ENCODE measurements at regions not wholly inside any gene's neighbourhood (a gene's known extent, or its start where the extent isn't known, plus 50 kb on each side); places are given as distances from the start of the nearest gene placed in this dataset.

DNA sequence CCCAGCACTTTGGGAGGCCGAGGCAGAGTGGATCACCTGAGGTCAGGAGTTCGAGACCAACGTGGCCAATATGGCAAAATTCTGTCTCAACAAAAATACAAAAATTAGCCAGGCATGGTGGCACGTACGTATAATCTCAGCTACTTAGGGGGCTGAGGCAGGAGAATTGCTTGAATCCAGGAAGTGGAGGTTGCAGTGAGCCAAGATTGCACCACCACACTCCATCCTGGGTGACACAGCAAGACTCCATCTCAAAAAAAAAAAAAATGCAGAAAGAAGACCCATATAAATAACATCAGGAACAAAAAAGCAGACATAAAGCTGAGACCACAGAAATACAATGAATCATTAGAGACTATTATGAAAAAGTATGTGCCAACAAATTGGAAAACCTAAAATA lies 235.2 kb upstream of the VEPH1 start:
- DNase-seq (ENCODE audit: low read depth in 2 of 2) = no peak

DNA sequence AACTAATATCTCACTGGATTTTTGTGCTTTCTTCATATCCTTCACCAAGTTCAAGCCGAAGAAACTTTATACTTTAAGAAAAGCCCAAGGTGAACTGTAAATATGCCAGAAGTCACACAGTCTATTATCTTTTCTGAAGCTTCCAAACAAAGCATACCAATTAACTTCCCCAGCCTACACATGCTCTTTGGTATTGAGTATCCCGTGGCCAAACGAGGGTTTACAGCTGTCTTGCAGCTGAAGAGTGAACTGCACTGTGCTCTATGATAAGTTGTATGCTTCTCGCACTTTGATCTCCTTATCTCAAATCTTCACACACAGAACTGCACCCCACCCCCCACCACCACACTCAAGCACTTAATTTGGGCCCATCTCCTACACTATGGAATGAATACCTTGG lies 215.6 kb upstream of the VEPH1 start:
- no peak for DNase-seq (ENCODE audit: low read depth in 2 of 2)

DNA sequence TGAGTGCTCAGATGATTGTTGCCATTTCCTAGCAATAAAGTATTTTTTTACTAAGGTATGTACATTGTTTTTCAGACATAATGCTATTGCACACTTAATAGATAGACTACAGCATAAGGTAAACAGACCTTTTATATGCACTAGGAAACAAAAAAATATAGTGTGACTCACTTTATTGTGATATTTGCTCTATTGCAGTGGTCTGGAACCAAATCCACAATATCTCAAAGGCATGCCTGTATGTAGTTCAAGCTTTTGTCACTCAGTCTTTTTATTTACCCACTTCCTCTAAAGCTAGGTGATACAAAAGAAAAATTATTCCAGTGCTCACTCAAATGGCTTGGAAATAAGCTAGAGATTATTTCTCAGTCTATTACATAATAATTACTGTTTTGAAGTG lies 209.9 kb upstream of the VEPH1 start:
- DNase-seq (ENCODE audit: low read depth in 2 of 2) = no peak

DNA sequence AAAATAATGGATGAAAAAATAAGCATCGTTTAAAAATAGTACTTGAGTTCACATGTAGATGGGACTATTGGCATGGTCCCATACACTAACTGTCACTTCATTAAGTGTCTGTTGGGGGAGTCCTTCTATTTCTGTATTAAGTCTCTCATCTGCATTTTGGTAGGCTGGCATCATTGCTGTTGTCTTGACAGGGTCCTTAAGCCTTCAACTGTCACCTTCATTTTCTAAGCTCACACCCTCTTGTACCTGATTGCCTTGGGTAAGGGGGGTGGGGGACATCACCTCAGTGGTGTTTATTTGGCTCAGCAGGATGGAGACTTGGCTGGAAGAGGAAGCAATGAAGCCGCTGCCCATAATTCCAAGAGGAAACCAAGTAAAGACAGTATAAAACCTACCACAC lies 202.0 kb upstream of the VEPH1 start:
- DNase-seq (ENCODE audit: low read depth in 2 of 2) = no peak

DNA sequence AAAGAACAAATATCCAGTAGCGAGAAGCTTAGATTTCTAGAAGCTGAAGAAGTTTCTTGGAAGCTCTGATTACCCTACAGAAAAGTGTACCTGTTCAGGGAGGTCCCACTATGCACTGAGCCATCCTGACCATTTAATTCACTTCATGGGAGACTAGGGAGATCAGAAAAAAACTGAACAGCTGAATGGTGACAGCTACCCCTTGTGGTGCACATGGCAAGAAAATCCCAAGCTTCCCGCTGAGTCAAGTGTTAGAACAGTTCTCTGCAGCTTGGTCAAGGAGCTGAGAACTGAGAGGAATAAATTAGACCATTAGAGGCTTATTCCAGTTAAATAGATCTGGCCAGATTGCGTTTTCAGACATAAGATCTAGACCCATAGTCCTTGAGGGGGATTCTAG lies 197.2 kb upstream of the VEPH1 start:
- no peak for DNase-seq (ENCODE audit: low read depth in 2 of 2)

DNA sequence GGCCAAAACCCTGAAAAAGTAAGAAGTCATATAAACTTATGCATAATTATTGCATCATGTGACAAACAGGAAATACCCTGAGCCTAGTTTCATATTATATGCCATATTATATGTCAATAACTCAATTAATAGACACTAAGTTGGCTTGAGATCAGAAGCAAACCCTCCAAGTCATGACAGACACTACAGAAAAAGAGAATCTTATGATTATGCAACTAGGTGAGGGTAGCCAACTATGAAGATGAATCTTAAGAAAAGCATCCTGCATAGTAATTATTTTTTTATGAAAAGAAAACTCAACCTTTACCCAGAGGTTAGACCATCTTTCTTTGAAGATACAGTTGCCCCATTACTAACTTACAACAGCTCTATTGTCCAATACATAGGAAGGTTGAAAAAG lies 192.4 kb upstream of the VEPH1 start:
- DNase-seq (ENCODE audit: low read depth in 2 of 2) = no peak

DNA sequence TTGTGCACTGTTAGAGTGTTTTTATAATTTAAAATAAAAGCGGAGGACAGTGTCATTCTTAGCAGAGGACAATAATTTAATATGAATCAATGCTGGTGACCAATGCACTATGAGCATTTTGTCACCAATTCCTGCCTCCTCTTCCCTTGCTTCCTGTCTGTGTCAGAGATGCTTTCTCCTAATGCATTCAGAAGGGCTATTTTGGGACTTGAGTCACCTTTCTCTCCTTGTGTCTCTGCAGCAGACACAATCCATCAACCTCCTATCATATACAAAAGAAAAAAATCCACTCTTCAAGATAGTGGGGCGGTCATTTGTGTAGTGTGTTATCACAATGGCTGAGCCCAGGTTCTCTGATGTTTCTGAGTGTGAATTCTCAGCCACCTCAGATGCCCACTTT lies 191.9 kb upstream of the VEPH1 start:
- DNase-seq (ENCODE audit: low read depth in 2 of 2) = no peak

DNA sequence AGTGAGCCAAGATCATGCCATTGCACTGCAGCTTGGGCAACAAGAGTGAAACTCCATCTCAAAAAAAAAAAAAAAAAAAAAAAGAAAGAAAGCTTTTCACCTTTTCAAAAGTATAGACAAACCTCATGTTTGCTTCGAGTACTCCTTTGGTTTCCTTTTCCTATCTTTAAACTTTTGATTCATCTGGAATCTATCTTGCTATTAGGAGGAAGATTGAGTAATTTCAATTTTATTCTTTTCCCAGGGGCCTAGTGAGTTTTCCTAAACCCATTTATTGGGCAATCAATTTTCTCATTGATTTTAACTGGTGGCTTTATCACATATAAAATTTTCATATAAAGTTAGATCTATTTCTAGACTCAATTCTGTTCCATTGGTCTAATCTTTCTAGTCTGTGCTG lies 190.5 kb upstream of the VEPH1 start:
- no peak for DNase-seq (ENCODE audit: low read depth in 2 of 2)

DNA sequence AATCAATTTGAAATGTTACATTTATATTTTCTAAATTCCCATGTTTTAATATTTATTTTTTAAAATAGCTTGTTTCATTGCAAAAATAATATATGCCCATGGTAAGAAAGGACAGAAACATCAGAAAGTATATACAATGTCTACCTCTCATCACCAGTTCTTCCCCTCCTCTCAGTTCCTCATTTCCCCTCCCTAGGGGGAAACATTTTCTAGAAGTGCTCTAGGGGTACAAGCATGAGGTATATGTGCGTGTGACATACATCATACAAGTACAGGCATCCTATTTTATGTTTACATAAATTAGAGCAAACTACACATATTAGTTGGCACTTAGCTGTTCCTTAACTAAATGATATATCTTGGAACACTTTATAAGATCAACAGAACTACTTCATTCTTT lies 189.3 kb upstream of the VEPH1 start:
- DNase-seq (ENCODE audit: low read depth in 2 of 2) = no peak

DNA sequence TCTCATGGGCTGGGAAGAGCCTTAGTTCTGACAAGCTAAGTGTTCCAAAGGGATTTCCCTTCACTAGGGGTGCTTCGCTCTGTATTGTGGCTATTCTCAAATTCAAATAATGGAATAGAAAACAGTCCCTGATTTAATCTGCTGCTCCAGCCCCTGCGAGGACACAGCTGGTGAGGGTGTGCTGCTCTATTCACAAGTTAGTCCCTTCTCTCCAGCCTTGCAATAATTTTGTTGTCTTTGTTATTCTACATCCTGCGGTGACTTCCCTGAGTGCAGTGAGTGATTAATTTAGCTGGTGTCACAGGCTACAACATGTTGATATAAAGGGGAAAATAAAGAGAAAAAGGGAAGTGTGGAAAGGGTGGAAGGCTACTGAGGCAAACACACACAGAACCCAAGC lies 180.5 kb upstream of the VEPH1 start:
- DNase-seq (ENCODE audit: low read depth in 2 of 2) = no peak

DNA sequence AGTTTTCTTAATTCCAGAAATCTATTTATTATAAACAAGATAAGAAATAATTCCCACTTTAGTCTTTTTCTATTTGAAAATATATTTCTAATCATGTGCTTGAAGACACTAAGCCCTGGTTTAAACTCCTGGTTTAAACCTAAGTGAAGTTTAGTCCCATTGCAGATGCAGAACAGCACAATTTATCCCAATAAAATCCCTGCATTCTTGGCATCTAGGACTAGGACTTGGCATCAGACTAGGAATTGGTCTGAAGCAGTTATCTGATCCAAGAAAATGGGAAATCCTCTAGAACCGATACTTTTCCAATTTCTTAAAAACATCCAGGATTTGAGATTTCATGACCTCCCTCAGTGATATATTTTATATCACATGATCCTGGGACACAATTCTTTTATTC lies 168.8 kb upstream of the VEPH1 start:
- no peak for DNase-seq (ENCODE audit: low read depth in 2 of 2)

DNA sequence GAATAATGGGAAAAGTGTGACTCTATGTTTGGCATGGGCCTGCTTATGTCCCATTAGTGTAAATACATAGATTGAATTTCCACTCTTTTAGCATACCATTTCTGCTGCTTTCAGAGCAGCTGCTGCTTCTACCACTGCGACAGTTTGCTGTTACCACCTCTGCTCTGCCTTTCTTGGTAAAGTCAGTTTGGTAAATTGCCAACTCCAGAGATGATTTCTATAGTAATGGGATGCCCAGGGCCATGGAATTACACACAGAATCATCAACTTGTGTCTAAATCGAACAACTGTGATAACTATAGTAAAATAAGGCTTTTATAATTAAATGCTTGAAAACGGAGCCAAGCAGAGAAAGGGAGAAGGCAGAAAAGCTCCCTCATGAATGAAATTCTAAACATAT lies 168.4 kb upstream of the VEPH1 start:
- no peak for DNase-seq (ENCODE audit: low read depth in 2 of 2)

DNA sequence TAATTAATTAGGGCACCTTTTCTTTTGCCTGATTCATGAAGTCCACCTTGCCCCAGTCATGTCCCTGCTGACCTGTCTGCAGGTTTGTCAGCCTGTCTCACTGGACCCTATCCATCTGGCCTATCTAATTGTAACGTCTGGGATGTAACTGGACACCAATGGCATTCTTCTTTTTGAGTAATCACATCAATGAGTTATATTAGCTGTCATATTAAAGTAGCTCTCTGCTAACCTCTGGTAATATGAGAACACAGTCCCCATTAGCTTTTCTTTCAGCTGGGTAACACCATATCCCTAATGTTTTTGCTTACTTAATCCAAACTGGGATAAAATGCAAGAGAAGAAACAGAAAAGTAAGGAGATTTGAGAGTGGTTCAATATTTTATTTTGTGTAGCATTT lies 166.2 kb upstream of the VEPH1 start:
- DNase-seq (ENCODE audit: low read depth in 2 of 2) = no peak

DNA sequence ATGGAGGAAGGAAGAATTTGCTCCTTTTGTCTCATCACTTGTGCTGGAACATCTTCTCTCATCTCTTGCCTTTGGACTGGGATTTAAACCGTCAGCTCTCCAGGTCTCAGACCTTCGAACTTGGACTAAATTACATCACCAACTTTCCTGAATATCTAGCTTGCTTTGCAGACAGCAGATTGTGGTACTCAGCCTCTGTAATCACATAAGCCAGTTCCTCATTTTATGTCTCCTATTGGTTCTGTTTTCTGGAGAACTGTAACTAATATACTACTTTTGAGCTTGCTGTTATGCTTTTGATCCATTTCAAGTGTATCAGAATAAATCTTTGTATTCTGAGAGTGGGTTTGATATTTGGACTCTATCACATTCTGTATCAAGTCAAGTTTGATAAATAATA lies 164.3 kb upstream of the VEPH1 start:
- DNase-seq (ENCODE audit: low read depth in 2 of 2) = no peak

DNA sequence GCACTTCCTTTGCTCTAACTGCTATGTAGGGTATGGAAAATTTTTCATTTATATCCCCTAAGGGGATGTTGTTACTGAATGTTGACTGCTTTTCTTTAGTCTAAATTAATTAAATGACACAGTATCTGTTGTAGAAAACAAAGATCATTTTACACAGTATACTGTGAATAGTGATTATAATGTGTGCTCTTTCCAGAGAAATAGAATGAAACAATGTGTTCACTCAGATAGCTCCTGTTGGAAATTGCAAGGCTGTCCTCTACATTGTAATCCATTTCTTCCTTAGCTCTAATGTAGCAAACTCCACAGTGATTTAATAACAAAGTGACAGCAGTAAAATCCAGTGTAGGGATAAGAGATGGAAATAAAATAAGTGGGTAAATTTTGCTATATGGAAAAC lies 159.0 kb upstream of the VEPH1 start:
- no peak for DNase-seq (ENCODE audit: low read depth in 2 of 2)

DNA sequence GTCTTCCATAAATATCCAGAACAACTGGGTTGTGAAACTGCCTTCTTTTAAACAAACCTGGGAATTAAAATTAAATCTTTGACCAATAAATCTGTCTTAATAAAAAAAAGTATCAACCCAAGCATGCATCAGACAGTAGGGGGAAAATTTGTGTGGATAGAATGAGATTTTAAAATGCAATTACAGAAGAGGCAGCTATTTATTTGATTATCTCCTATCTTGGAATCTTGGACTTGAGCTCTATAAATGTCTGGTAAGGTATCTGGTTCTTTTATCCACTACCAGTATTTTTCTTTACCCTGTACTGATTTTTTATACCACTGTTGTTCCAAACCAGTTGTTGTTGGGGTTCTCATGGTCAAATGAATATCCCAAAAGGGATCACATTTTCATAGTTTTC lies 157.6 kb upstream of the VEPH1 start:
- no peak for DNase-seq (ENCODE audit: low read depth in 2 of 2)

DNA sequence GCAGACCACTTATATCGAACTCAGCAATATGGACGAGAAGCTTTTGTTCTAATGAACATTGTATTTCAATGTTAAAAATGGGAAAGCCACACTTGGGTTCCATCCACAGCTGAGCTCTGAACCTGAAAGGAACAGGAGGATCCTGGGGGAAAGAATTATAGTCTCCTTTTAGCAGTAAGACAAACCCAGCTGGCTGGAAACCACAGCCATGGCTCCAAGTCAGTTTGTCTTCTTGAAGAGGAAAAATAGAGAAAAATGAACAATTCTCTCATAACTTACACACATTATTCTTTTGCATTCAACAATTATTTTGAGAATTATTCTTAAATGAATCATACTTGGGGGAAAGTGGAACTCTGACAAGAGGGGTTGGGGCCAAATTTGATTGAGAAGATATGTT lies 149.2 kb upstream of the VEPH1 start:
- DNase-seq (ENCODE audit: low read depth in 2 of 2) = no peak

DNA sequence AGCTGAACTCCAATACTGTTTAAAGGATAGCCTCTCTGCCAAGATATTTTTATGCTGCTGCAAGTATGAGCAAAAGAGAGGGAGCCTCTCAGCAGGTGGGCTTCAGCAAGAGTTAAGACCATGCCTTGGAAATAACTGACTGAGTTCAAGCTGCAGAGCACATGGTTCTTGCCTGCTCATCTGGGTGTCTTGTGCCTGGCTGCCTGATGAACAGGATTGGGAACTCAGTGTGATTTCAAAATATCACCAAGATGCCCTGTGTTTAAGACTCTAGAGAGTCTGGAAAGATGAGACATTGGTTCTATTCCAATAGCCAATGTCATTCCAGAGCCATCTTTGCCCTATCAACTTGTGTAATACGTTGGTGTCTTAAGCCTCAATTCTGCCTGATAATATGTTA lies 147.5 kb upstream of the VEPH1 start:
- DNase-seq (ENCODE audit: low read depth in 2 of 2) = no peak

DNA sequence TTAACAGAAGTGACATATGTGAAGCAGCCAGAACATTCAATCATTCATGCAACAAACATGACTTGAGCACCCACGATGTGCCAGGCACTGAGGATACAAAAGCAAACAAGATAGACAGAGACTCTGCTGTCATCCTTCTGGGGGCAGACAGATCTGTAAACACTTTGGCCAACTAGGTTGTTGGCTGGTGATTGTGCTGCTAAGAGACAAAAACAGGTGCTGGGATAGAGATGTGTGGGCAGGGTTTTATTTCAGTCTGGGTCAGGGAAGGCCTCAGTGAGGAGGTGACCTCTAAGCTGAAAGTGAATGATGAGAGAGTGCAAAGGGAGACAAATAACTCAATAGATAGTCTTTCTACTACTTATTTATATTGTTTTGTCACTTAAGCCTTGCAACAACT lies 147.0 kb upstream of the VEPH1 start:
- DNase-seq (ENCODE audit: low read depth in 2 of 2) = no peak

DNA sequence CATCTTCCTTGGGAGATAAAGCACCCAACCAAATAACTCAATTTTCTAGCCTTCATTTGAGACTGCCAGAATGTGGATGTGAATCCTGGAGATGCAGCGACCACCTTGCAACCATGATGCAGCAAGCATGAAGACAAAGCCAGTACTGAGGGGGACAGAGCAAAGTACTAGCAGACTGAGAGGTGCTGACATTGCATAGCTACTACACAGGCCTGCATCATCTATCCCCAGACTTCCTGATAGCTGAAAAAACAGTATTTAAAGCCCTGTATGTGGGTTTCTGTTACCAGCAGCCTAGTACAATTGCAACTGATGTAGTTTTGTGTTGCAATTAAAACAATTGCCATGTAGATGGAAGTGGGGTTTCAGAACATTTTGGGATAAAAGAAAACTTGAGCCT lies 146.3 kb upstream of the VEPH1 start:
- DNase-seq (ENCODE audit: low read depth in 2 of 2) = no peak

DNA sequence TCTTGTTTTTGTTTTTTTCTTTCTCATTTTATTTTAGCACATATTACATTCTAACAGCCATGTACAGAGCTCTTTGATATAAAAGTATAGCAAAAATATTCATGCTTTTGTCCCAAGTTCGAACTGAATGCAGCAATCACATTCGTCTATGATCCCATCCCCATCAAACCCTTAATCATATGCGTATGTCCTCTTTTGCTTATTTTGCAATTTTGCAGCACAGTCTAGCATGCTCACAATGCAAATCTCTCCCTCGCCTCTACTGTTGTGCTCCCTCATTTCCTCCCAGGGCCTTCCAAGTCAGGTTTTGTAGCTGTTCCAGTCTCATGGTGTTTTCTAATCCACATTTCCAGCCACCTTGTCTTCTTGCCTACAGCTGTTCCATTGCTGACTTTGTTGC lies 144.6 kb upstream of the VEPH1 start:
- DNase-seq (ENCODE audit: low read depth in 2 of 2) = no peak

DNA sequence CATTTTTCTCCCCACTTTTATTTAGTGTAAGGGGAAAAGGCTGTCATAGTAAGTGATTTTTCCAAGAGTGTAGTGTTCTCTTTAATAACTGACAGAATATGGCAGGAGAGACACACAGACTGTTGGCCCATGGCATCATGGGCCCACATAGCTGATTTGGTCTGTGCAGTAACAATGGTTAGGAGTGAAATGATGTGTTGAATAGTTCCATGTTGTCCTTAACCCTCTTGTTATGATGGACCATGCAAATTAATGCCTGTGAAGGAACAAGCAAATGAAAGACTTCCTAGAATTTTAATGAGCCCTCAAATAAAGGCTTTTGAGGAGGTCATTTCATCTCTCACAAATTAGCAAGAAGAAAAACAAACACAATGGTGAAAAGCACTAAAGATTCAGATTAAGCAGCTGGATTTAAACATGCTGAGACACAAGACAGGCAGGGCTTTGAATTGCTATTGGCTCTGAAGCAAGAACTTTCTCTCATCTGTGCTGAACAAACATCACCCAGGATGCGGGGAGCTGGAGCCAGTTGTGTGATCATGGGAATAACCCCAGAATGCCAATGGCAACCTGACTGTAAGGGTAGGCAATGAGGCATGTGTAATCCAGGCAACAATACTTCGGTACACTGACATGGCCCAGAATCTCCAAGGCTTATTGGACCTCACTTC lies 136.7 kb upstream of the VEPH1 start:
- DNase-seq (ENCODE audit: low read depth in 2 of 2) = no peak

DNA sequence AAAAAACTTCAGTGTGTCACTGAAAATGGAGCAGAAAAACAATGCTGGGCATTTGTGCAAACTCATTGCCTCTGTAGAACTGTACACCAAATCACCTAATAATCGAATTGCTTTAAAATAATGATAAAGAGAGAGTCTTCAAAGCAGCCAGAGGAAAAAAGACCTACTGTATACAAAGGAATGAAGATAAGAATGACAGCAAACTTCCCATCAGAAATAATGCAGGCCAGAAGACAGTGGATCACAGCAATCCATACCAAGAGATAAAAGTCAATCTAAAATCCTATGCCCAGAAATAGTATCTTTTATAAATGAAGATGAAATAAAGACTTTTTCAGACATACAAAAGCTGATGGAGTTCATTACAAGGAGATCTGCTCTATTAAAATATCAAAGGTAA lies 134.7 kb upstream of the VEPH1 start:
- DNase-seq (ENCODE audit: low read depth in 2 of 2) = no peak

DNA sequence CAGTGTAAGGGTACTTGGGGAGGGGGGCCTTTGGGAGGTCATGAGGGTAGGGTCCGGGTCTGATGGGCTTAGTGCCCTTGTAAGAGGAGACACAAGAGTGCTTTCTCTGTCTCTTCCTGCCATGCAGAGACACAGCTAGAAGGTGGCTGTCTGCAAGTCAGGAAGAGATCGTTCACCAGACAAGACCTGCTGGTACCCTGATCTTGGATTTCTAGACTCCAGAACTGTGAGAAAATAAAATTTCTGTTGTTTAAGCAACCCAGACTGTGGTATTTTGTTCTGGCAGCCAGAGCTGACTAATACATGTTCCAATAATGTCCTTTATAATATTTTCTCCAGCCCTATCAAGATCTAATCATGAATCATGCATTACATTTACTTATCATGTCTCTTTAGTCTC lies 130.0 kb upstream of the VEPH1 start:
- no peak for DNase-seq (ENCODE audit: low read depth in 2 of 2)

DNA sequence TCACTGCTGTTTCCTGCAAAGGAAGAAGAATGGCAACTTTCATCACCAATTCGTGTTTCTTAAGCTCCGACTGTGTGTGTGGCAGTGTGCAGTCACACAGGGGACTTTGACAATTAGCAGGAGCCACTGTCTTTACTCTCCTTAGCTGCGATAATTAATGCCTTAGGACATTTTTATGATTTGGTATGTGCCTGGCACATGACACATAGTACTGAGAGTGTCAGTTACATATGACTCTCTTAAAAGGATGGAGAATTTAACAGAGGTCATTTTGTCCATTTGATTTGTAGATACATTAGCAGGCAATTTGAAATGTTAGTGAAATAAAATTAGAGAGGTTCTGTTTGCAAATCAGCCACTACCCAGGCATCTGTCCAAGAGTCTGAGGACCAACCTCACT lies 128.9 kb upstream of the VEPH1 start:
- no peak for DNase-seq (ENCODE audit: low read depth in 2 of 2)

Measured in dermis microvascular lymphatic vessel endothelial cell (primary cell).